ENCODE measurements at regions not wholly inside any gene's neighbourhood (a gene's known extent, or its start where the extent isn't known, plus 50 kb on each side); places are given as distances from the start of the nearest gene placed in this dataset.
A peak's percentile ranks its signal among the peaks of the same experiment; 100 is the strongest.

DNA sequence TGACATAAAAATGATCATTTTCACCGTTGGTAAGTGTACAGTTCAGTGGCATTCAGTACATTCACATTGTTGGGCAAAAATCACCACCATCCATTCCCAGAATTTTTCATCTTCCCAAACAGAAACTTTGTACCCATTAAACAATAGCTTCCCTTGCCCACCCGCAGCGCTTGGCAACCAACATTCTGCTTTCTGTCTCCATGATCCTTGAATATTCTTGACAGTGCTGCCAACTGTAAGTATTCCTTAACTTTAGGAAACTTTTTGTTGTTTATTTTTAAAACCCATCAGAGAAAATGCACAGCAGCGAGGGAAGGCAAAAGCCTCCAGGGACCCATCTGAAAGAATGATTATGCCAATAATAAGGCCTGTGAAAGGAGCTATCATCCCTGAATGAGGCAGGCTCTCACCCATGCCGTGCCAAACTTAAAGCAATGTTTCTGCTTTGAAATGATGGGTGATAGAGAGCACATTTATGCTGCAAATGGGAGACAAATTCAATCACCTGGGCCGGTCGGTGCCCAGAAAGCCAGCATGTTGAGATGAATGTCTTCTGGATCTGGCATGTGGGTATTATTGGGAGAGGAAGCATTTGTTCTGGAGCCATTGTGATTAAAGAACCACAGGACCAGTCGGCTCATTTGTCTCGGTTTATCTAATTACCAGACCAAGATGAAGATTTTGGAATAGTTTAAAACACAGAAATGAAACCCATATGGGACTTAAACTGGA lies 202.1 kb upstream of the NPVF start:
- no peak for DNase-seq (ENCODE audit: low spot score)
- peak overlapping the region in 1 of 2 donors; percentile 69 for H3K27ac ChIP-seq
- no peak overlapping the region for H3K4me3 ChIP-seq
- TF ChIP-seq CTCF (IDR thresholded peaks at IDR 0.05) = no peak

DNA sequence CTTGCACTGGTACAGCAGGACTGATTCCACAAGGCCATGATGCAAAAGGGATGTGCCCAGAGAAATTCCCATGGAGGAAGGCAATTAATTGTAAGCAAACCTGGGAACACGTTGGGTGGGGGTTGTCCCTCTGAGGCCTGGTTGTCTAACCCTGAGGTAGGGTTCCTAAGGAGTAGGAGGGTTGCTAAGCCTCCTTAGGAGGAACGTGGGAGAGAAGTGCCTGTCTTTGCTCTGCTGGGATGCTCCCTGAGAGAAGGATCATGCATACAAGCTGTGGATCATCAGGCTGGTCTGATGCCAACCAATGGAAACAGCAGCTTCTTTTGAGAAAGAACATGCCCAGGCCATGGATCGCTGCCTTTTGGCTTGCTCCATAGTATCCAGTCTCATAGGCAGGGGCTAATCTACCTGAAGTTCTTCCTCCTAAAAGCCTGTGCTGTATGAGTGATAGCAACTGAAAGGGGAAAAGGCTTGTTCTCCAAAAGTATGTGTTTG lies 203.7 kb upstream of the NPVF start:
- DNase-seq (ENCODE audit: low spot score) = no peak
- Histone ChIP-seq H3K27ac (no peak overlapping the region), H3K4me3 (no peak overlapping the region)
- no peak for TF ChIP-seq CTCF (IDR thresholded peaks at IDR 0.05)

GRCh38 chr7:25432807-25433206 lies 204.5 kb upstream of the NPVF start:
- Histone ChIP-seq H3K4me3 (no peak overlapping the region), H3K27ac (no peak overlapping the region)
- DNase-seq (ENCODE audit: low spot score) = no peak
- TF ChIP-seq CTCF (IDR thresholded peaks at IDR 0.05) = no peak

DNA sequence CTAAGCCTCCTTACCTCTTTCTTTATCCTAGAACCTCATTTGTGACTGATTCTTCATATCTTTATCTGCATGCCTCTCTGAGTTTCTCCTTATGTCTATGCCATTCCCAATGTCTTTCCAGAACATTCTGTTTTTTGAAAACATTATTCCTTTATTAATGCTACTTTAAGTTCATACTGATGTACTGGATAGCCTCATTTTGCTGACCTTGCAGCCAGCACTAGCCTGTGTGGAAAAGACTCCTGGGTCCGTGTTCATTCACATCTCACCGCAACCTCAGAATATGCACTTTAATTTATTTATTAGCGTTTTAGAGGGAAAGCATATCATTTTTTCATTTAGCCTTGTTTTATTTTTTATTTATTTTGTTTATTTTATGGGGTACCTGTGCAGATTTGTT lies 208.1 kb upstream of the NPVF start:
- H3K27ac ChIP-seq = no peak overlapping the region
- no peak for DNase-seq (ENCODE audit: low spot score)
- no peak for TF ChIP-seq CTCF (IDR thresholded peaks at IDR 0.05)
- no peak overlapping the region for H3K4me3 ChIP-seq

DNA sequence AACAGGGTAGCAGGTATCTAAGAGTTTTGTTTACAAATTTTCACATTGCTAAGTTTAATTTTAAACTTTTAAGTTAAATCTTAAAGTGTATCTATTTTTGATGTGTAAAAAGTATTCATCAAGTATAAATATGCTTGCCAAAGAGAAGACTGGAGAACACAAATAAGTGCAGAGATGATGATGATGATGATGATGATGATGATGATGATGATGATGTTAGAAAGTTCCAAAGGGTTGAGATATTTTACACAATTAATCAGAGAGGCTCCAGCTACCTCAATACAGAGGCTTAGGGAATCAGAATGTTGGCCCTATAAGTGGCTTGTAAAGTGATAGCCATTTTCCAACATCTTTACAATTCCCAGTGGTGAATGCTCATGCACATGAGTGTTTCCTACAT lies 209.0 kb upstream of the NPVF start:
- DNase-seq (ENCODE audit: low spot score) = no peak
- no peak overlapping the region for H3K4me3 ChIP-seq
- H3K27ac ChIP-seq = no peak overlapping the region
- TF ChIP-seq CTCF (IDR thresholded peaks at IDR 0.05) = no peak

GRCh38 chr7:25444991-25445390 lies 216.7 kb upstream of the NPVF start:
- no peak for TF ChIP-seq CTCF (IDR thresholded peaks at IDR 0.05)
- DNase-seq (ENCODE audit: low spot score) = no peak
- no peak overlapping the region for H3K27ac ChIP-seq
- H3K4me3 ChIP-seq = no peak overlapping the region

GRCh38 chr7:25448301-25448700 lies 220.0 kb upstream of the NPVF start:
- no peak for TF ChIP-seq CTCF (IDR thresholded peaks at IDR 0.05)
- Histone ChIP-seq H3K27ac (no peak overlapping the region), H3K4me3 (no peak overlapping the region)
- no peak for DNase-seq (ENCODE audit: low spot score)
